ENCODE measurements at regions not wholly inside any gene's neighbourhood (a gene's known extent, or its start where the extent isn't known, plus 50 kb on each side); places are given as distances from the start of the nearest gene placed in this dataset.
"Not testable (repeated sequence)": the region's sequence is repeated elsewhere in the genome, so short reads cannot be mapped to it uniquely, and the experiment has no call there.

DNA sequence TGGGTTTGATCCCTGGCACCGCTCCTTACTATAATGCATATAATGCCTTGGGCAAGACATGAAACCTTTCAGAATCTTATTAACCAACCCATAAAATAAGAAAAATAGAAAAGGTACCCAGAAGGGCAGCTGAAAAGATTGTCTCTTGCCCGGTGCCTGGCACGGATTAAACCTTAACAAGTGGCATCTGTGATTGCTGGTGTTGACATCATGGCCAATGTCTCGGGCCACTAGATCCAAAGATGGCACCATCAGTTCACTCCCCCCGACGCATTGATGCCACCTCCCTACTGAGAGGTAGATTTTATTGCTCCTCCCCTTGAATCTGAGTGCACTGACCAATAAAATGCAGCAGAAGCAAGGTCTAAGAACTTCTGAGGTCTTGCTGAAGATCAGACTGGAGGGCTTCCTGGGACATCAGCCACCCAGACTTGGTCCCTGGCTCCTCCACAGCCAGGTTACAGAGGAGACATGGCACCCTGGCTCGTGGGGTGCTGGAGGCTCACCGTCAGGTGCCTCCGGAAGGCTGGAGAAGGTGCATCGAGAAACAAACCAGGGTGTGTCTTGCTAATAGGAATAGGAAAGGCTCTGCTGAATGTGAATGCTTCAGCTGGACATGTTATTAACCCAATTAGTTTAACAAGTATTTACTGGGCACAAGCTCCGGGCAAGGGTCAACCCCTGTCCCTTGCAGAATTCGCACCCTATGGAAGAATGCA, 80.0 kb upstream of the COL5A1 start:
- no peak for DNase-seq

DNA sequence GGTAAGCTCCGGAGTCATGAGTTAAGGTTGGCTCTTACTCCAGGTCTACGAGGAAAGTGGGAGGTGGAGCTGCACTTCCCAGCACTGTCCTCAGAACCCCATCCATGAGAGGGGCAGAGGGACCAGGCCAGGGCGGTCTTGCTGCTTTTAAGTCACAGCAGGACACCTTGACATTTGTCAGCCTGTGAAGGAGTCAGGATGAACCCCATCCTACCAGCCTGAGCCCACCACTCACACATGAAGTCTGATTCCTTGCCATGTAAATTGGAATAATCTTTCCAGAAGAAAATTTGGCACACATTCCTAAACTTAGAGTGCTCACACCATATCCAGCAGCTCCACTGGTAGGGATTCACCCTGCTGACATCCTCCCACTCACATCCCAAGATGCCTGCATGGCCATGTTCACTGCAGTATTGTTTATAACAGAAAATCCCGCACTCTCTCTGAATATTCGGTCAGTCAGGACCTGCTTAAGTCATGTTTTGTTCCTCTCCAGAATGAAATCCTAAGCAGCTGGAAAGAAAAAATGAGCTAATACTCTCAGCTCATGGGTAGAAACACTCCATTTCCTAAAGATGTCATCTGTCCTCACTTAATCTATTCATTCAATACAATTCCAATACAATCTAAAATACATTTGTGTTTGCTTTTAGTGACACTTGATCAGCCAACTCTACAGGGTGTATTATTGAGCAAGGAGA, 79.3 kb upstream of the COL5A1 start:
- DNase-seq, result no peak

DNA sequence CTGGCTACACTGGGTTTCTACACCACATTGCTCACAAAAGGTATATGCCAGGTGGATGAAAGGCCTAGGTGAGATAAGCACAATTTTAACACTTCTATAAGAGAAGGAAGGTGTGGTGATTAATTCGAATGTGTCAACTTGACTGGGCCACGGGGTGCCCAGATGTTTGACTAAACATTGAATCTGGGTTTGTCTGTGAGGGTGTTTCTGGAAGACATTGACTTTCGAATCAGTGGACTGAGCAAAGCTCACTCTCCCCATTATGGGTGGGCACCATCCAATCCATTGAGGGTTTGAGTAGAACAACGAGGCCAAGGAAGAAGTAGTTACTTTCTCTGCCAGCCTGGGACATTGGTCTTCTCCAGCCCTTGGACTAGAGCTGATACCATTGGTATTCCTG, 78.2 kb upstream of the COL5A1 start:
- DNase-seq, result no peak

DNA sequence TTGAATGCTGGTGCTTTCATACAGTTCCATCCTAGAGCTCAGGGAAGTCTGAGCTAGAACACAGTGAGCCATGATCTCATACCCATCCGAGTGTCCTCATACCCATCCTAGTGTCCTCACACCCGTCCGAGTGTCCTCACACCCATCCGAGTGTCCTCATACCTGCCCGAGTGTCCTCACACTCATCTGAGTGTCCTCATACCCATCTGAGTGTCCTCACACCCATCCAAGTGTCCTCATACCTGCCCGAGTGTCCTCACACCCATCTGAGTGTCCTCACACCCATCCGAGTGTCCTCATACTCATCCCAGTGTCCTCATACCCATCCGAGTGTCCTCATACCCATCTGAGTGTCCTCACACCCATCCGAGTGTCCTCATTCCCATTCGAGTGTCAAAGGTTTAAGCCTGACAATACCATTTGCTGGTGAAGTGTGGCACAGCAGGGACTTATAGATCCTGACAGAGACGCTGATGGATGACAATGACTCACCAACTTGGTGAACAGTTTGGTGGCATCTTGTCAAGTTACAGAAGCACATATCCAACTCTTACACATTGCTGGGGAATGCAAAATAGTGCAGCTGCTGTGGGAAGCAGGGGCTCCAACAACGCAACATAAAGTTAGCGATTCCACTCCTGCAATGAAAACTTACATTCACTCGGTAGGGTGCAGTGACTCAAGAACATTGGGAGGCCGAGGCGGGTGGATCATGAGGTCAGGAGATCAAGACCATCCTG, 77.0 kb upstream of the COL5A1 start:
- DNase-seq, result peak in 1 of 3 donors; percentile 90

DNA sequence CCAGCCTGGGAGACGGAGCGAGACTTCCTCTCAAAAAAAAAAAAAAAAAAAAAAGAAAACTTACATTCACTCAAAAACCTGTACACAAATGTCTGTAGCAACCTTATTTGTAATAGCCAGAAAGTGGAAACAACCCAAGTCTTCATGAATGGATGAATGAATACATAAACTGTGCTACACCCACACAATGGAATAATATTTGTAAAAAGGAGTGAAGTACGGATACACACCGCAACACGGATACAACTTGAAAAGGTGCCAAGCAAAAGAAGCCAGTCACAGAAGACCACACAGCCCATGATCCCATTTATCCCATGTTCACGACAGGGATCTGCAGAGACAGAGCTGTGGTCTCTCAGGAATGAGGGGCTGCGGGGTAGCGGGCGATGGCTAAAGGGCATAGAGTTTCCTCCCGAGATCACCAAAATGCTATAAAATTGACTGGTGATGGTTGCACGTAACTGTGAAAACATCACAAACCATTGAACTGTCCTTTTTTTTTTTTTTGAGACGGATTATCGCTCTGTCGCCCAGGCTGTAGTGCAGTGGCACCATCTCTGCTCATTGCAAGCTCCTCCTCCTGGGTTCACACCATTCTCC, 76.2 kb upstream of the COL5A1 start:
- DNase-seq, result no peak

DNA sequence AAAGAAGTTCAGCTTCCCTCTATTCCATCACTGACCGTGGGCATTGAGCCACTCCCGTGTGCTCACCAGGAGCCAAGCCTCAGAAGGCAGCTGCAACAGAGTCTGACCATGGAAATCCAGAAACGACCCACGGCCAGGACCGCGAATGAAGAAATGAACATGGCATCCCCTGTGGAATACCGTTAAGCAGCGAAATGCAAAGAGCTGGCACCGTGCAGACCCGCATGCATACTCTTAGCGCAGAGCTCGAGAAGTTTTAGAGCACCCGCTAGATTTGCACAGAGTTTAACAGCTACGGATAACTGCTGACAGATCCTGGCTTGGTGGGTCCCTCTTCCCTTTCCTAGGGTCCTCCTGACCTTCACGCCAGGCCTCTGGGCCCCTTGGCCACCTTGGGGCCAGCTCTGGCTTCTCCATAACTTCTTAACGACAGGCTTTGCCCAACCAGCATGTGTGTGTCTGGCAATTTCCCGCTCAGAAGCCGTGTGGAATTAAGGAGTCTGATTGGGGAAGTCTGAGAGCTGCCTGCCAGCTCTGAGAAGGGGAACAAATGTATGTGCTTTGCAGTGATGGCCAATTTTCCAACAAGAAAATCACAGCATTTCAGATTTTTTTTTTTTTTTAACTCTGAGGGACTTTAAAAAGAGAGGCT, 75.3 kb upstream of the COL5A1 start:
- DNase-seq, result peak in 2 of 3 donors; percentile 65 to 77

DNA sequence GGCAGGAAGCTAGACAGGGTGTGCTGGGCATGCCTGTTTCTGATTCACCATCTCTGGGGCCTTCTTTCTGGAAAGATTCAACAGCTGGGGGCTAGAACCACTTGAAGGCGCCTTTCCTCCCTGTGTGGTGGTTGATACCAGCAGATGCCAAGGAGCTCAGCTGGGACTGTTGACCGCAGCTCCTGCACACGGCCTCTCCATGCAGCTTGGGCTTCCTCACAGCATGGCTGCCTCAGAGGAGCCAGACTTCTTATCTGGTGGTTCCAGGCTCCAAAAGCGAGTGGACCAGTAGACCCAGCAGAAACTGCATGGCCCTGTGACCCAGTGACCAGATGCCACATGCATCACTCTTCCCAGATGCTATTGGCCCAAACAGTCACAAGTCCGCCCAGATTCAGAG, 74.7 kb upstream of the COL5A1 start:
- no peak for DNase-seq

DNA sequence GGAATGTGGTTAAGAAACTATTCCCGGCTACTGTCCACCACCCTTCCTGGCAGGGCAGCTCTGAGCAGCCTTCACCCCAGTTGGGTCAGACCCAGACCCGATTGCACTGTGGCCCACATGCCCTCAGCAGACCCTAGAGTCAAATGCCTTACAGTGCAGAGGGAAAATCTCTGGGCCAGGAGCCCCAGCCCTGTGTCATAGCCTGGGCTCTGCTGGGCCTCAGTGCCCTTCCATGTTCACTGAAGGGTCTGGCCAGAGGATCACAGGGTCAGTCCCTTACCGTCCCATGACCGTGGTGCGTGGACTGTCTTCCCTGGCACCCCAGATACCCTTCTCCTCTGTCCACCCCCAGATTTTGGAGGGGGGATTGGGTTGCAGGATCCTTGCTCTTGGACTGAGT, 73.5 kb upstream of the COL5A1 start:
- DNase-seq, result no peak

DNA sequence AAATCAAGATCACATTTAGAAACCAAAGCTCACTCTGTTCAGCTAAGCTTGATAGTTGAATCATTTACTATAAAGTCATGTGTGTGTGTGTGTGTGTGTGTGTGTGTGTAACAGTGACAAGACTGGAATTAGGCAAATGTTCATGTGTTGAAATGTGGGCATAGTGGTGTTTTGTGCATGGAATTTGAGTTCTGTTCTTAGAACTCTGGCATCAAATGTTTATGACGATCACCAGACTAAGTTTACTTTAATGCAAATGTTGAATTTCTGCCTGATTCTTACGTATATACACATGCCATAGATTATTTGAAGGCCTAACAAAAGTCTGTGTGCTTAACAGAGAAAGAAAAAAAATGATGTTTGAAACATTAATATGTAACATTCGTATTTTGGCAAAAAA, 72.8 kb upstream of the COL5A1 start:
- DNase-seq, result peak in 1 of 3 donors; percentile 55

DNA sequence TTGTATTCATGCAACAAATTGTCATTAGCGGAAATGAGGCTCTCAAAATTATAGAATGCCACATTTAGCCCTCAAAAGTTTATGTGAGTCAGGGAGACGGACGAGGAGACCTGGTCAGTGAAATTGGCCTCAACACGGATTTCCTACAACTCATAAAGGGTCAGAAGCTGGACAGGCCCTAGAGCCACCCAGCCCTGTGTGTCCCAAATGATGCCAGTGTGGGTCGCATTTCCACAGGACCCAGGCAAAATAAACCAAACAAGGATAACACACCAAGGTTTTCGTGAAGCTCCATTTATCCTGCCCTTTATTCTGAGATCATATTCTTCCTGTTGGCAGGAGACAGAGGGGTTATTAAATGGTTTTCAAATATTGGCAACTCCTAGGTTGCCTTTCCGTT, 72.0 kb upstream of the COL5A1 start:
- DNase-seq, result no peak

DNA sequence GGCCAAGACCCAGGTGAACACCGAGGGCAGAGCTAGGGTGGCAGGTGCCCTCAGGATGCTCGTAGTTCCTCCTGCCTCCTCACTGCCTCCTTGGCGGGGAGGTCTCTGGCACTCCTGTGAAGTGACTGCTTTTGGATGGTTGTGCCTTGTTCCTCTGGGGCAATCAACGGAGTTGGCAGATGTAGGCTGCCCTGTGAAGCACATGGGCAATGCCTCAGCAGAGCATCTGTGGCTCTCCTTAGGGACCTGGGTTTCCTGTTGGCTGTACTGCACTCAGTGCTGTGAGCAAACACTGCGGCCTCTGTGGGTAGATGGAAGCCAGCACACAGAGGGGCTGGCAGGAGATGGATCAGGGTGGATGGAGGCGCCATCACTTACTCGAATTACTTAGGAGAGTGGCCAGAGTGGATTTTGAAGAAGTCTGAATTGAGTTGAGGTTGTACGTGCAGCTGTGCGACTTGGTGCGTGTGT, 71.4 kb upstream of the COL5A1 start:
- peak in 1 of 3 donors; percentile 75 for DNase-seq

DNA sequence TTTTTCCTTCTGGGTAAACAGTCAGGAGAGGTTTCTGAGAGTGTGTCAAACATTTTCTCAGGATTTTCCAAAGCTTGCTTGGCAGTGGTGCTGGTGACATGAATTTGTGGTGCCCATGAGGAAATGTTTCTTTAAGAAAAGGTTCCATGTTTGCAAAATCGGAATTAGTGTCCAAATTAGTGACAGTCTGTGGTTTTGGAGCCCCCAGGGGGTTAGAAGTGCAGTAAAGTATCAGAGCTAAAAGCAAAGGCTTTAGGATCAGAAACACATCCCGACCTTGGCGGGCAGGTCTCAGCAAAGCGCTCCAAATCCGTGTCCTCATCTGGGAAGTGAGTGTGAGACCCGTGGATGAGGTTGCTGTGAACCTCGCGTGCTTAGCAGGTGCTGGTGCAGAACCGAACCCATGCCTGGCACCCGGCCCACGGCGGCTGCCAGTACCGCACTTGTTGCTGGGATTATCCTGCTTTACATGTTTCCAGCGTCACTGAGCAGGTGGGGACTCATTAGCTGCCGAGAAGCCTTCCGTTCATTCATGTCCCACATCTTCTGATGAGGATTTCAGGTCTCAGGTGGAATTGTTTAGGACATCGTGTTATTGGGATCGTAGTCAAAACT, 70.8 kb upstream of the COL5A1 start:
- DNase-seq, result peak in 1 of 3 donors; percentile 63

DNA sequence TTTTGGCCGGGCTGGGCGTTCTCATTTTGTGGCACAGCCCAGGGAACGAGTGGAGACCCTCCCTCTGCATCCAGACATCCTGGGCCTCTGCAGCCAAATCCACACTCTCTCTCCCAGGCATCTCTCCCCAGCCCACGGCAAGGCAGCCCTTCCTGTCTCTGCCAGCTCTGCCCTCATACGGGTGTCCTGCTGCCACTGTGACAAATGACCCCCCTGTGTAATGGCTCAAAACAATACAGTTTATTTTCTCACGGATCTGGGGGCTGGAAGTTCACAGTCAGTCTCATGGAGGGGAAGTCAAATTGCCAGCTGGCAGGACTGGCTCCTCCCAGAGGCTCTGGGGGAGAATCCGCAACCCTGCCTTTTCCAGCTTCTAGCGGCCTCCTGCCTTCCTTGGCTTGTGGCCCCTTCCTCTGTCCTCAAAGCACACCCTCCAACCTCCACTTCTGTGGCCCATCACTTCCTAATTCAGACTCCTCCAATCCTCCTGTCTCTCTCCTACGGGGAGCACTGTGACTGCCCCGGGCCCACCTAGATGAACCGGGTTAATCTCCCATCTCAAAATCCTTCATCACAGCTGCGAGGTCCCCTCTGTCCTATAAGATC, 70.2 kb upstream of the COL5A1 start:
- DNase-seq, result peak in 1 of 3 donors; percentile 46

DNA sequence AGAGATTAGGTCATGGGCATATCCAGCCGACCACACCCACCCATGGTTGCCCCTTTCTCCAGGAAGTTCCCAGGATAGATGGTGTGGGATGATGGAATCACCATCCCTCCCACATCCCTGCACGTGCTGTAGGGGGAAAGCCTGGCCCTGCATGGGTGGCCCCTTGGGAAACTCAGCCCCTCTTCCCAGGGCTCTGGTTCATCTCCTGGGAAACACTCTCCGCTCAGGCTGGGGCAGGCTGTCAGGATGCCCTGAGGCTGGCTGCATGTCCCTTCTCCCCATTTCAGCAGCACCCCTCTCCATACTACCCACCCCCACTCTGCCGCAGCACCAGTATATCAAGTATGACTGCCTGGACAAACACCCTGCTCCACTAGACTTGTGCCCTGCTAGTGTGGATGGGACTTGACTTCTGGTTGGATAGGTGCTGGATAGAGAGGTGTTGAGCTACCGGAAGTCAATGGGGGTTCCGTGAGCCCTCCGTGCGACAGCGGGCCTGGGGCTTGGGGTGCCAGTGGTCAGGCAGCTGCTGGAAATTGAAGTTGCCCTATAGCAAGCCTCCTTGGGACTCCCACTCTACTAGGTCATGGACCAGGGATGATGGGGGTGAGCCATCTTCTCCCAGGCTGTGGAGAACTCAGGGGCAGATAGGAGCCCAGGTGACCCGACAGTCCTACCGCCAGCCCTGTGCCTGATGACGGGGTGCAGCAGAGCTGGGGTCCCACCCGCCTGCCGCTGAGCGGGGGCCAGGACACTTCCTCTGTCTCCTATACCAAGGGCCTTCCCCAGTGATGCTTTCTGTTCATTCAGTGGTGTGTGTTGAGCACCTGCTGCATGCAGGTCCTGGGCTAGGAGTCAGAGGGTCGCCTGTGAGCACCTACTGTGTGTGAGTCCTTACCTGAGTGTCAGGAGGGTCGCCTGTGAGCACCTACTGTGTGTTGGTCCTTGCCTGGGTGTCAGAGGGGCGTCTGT, 69.4 kb upstream of the COL5A1 start:
- DNase-seq, result no peak

DNA sequence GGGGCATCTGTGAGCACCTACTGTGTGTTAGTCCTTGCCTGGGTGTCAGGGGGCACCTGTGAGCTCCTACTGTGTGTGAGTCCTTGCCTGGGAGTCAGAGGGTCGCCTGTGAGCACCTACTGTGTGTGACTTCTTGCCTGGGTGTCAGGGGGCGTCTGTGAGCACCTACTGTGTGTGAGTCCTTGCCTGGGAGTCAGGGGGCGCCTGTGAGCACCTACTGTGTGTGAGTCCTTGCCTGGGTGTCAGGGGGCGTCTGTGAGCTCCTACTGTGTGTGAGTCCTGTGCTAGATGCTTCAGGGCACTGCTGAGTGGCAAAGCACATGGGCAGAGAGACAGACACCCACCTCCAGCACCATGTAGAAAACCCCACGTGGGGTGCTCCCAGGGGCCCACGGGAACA, 66.9 kb upstream of the COL5A1 start:
- not testable (repeated sequence) for DNase-seq

DNA sequence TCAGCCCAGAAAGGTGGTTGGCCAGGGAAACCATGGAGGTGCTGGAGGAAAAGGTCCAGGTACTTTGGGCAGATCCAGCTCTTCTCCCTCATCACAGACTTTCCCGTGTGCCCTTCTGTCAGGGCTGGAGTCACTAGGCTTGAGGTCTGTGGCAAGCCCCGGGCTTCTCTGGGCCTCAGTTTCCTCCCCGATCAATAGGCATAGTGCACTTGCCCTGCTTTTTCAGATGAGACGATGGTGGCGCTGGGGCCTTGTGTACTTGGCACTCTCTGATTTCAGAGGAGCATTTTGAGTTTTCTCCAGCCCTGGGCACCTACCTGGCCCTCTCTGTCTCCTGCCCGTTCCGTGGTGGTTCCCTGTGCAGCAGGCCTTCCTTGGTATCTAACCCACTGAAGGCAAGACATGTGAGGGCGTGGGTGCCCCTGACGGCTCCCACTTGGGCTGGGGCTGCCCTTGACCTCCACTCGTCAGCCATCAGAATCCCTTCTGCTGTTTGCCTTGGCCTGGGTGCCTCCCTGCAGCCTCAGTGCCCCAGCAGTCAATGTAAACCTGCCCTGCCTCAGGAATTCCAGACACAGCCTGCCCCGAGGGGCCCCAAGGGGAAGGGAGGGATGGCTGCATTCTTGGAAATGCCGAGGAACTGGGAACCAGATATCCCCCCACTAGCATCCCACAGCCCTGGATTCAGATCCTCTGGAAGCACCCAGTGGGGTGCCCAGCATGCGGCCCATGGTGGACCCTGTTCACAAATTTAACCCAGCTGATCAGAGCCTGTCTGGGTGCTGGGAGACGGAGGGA, 66.3 kb upstream of the COL5A1 start:
- no peak for DNase-seq

DNA sequence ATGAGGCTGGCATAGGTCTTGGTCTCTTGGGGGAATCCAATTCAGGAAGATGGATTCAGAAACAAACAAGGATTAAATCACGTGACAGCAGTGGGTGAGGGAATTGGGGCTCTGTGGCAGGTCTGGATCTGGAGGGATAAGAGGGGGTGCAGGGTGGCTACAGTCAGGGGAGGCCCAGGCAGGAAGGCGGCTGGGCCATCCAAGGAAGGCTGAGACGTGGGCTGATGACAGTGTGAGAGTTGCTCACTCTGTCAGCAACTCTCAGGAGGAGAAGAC, 65.8 kb upstream of the COL5A1 start:
- DNase-seq, result no peak

DNA sequence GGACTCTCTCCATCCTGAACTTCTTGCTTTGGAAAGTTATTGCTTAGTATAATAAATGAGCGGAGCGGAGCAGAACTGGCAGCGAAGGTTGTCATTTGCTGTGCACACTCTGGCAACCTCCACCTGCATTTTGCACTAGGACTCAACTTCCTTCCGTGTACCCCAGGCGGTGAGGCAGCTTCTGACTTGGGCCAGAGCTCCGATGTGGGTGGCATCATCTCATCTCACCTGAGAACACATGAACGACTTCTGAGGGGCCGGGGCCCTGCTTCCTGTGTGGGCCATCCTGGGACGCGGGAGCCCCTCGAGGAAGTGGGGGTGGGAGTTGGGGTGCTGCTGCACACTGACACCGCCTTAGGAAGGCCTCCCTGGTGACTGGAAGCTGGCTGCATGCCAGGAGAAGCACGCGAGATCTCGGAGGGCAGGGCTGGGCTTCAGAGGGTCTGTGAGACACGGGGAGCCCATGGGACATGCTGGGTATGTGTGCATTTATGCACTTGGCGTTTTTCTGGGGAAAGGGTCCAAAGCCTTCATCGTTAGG, 56.5 kb upstream of the COL5A1 start:
- no peak for DNase-seq
